ENCODE measurements at regions not wholly inside any gene's neighbourhood (a gene's known extent, or its start where the extent isn't known, plus 50 kb on each side); places are given as distances from the start of the nearest gene placed in this dataset.

DNA sequence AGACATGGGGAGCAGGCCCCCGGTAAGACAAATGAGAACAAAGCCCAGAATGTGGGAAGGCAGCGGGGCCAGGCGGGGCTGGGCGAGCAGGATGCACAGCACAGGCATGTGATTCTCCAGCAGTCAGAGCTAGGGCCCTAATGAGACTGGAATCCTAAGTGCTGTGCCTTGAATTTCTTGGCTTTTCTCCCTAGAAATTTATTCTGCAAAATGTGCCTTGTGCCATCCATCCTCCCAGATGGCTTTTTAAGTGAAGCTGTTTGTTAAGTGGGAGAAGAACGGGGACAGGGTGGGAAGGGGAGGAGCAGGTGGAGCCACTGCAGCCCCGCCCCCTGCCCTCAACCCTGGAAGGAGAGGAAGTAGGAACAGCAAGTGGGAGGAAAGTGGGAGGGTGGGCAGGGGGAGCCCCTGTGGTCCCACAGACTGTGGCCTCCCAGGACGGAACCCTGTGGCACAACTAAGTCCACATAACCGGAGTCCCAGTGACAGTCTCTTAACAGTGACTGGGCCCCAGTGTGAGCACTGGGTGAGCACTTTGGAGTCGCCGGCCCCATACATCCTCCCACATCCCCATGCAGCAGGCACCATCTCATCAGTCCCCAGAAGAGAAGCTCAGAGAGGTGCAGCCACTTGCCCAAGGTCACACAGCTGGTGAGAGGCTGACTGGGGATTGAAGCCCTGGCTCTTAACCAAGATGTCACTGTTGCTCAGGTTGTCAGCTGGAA is 216.9 kb downstream of the MATN1 start:
- Mint-ChIP-seq H3K4me3 (no peak overlapping the region), H3K27me3 (ENCODE audit: low read depth) (peaks cover 23% of the 10 kb centered on the region), H3K36me3 (ENCODE audit: low read depth) (no peaks in the 10 kb centered on the region), H3K27ac (no peak overlapping the region), H3K9me3 (peaks cover 3% of the 10 kb centered on the region), H3K4me1 (no peaks in the 10 kb centered on the region)
- TF ChIP-seq, protein P1, sequence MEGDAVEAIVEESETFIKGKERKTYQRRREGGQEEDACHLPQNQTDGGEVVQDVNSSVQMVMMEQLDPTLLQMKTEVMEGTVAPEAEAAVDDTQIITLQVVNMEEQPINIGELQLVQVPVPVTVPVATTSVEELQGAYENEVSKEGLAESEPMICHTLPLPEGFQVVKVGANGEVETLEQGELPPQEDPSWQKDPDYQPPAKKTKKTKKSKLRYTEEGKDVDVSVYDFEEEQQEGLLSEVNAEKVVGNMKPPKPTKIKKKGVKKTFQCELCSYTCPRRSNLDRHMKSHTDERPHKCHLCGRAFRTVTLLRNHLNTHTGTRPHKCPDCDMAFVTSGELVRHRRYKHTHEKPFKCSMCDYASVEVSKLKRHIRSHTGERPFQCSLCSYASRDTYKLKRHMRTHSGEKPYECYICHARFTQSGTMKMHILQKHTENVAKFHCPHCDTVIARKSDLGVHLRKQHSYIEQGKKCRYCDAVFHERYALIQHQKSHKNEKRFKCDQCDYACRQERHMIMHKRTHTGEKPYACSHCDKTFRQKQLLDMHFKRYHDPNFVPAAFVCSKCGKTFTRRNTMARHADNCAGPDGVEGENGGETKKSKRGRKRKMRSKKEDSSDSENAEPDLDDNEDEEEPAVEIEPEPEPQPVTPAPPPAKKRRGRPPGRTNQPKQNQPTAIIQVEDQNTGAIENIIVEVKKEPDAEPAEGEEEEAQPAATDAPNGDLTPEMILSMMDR (IDR thresholded peaks at IDR 0.05; ENCODE audit: unreplicated experiment in 3 of 3): no peak

DNA sequence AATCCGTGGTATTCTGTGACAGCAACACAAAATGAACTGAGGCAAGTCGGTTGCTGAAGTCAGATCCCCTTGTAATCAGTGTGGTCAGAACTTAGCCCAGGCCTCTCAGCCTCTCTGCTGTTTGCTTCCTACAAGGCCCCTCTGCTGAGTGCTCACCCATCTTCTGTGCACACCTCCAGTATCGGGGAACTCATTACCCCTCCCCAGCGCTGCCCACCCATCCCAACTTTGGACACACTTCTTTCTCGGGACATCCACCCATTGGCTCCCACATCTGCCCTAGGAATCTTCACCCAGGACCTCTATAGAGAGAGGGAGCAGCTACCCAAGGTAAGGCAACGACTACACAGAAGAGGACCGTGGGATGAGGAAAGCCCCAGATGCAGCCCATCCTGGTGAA is 217.5 kb downstream of the MATN1 start:
- no peak overlapping the region for H3K4me3 Mint-ChIP-seq
- TF ChIP-seq, protein P1 (IDR thresholded peaks at IDR 0.05; ENCODE audit: unreplicated experiment in 3 of 3): no peak
- H3K4me1 Mint-ChIP-seq: no peaks in the 10 kb centered on the region
- H3K9me3 Mint-ChIP-seq: peaks cover 7% of the 10 kb centered on the region
- no peaks in the 10 kb centered on the region for H3K36me3 Mint-ChIP-seq (ENCODE audit: low read depth)
- no peak overlapping the region for H3K27ac Mint-ChIP-seq
- H3K27me3 Mint-ChIP-seq (ENCODE audit: low read depth): peaks cover 29% of the 10 kb centered on the region

DNA sequence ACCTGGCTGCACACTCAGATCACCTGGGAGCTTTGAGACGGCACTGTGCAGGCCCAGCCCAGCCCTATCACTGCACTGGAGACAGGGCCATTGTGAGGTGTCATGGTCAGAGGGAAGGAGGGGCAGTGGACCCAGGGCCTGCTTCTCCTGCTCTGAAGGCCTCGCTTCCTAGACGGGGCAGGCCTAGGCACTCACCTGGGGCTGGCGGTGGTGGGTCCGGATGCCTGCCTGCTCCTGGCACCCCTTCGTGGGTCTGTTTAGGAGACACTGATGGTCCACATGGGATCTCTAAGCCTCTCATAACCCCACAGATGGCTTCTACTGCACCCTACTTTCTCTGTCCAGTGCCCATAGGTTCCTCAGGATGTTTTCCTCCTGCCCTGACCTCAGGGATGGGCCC is 230.9 kb downstream of the MATN1 start:
- TF ChIP-seq, protein P1 (IDR thresholded peaks at IDR 0.05; ENCODE audit: unreplicated experiment in 3 of 3): no peak
- Mint-ChIP-seq H3K27me3 (ENCODE audit: low read depth) (no peaks in the 10 kb centered on the region), H3K27ac (no peak overlapping the region), H3K36me3 (ENCODE audit: low read depth) (no peaks in the 10 kb centered on the region), H3K4me1 (no peaks in the 10 kb centered on the region), H3K4me3 (no peak overlapping the region), H3K9me3 (peaks cover 21% of the 10 kb centered on the region)

DNA sequence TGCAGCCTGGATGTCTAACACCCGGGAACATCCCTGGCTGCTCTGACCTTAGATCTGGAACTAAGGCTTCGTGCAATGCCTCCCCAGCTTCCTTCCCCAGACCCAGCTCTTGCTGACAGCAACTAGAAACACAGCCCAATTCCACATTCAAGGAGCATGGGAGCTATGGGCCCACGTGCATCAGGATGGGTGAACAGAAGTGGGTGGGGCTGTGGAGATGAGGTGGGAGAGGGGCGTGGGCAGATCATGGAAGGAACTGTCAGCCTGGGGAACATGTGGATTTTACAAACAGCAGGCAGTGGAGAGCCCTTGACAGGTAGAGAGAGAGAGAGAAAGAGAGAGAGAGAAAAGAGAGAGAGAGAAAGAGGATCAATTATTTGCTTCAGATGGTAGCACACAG is 231.6 kb downstream of the MATN1 start:
- no peaks in the 10 kb centered on the region for H3K4me1 Mint-ChIP-seq
- H3K9me3 Mint-ChIP-seq: peaks cover 21% of the 10 kb centered on the region
- TF ChIP-seq, protein P1 (IDR thresholded peaks at IDR 0.05; ENCODE audit: unreplicated experiment in 3 of 3): no peak
- H3K27ac Mint-ChIP-seq: no peak overlapping the region
- H3K27me3 Mint-ChIP-seq (ENCODE audit: low read depth): no peaks in the 10 kb centered on the region
- no peak overlapping the region for H3K4me3 Mint-ChIP-seq
- no peaks in the 10 kb centered on the region for H3K36me3 Mint-ChIP-seq (ENCODE audit: low read depth)

DNA sequence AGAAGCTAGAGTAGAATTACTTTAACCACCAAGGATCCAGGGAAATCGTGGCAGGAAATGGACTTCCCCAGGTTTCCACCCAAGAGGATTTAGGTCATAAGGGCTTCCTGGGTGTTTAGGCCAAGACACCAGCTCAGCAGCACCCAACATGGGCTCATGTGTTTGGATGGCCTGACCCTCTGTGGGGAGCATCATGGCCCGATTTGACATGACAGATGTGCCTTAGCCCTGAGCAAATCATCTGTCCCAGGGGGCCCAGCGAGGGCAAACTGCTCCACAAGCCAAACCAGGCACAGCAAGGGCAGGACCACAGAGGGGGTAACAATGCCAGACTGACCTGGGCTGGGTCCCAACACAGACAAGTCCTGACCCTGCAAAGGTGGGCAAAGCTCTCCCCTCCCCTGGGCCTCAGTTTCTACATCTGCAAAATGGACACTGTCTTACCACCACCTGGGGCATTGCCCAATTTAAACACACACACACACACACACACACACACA is 232.8 kb downstream of the MATN1 start:
- Mint-ChIP-seq H3K36me3 (ENCODE audit: low read depth) (no peaks in the 10 kb centered on the region), H3K4me1 (no peaks in the 10 kb centered on the region), H3K27ac (no peak overlapping the region), H3K27me3 (ENCODE audit: low read depth) (no peaks in the 10 kb centered on the region), H3K9me3 (peaks cover 15% of the 10 kb centered on the region), H3K4me3 (no peak overlapping the region)
- TF ChIP-seq, protein P1 (IDR thresholded peaks at IDR 0.05; ENCODE audit: unreplicated experiment in 3 of 3): no peak
